ENCODE measurements at regions not wholly inside any gene's neighbourhood (a gene's known extent, or its start where the extent isn't known, plus 50 kb on each side); places are given as distances from the start of the nearest gene placed in this dataset.

- Histone ChIP-seq H3K27me3 (replicated peaks in 1 of 7) (peaks cover 0 to 42% (median 0%) of the 10 kb centered on the region in 7 donors), H3K27ac (no peak overlapping the region), H3K9me3 (peaks cover 0 to 6% (median 0%) of the 10 kb centered on the region in 8 donors), H3K36me3 (no peaks in the 10 kb centered on the region), H3K4me3 (no peak overlapping the region), H3K4me1 (no peaks in the 10 kb centered on the region)
- TF ChIP-seq POLR2A (IDR thresholded peaks at IDR 0.05) (no peak), POLR2AphosphoS5 (IDR thresholded peaks at IDR 0.05) (no peak)
- TF ChIP-seq, protein P1, sequence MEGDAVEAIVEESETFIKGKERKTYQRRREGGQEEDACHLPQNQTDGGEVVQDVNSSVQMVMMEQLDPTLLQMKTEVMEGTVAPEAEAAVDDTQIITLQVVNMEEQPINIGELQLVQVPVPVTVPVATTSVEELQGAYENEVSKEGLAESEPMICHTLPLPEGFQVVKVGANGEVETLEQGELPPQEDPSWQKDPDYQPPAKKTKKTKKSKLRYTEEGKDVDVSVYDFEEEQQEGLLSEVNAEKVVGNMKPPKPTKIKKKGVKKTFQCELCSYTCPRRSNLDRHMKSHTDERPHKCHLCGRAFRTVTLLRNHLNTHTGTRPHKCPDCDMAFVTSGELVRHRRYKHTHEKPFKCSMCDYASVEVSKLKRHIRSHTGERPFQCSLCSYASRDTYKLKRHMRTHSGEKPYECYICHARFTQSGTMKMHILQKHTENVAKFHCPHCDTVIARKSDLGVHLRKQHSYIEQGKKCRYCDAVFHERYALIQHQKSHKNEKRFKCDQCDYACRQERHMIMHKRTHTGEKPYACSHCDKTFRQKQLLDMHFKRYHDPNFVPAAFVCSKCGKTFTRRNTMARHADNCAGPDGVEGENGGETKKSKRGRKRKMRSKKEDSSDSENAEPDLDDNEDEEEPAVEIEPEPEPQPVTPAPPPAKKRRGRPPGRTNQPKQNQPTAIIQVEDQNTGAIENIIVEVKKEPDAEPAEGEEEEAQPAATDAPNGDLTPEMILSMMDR (IDR thresholded peaks at IDR 0.05 in 8 of 11, conservative IDR thresholded peaks at IDR 0.05 in 3 of 11): no peak
- intact Hi-C loops (cut with DNase I; ENCODE audit: low total_unique reads): no loop called here
- WGBS, 5 donors: 55 to 75% (median 70%) methylated on average over 3 to 6 of the region's 6 CpGs
- DNase-seq: no peak
Observed at GRCh38 chr22:49251371-49251770, 576.3 kb downstream of the BRD1 start.

DNA sequence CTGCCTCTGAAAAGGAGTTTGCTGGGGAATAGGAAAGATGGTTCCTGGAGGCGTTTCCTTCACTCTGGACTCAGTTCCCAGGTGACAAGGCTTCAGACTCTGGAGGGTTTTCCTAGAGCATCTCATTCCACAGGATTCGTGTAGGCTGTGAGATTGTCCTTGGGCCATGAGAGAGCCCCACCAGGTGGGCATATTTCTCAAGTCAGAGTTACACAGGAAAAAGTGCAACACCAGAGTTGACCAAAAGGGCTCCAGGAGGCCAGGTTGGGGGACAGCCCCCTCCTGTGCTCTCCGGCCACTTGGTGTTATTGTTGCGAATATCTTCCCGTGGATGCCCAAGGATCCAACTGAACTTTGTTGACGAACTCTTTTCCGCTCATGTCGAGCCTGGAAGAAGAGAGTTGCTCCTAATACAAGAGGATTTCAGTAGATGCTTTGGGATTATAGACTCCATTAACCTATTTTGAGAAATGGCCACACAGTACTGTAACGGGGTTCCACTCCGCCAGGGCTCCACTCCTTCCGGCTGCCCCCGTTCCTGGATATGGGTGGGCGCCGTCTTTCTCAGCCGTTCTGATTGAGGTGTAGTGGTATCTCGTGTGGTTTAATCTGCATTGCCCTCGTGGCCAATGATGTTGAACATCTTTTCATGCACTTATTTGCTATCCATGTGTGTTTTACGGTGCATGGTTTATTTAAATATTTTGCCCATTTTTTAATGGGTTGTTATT lies 580.3 kb downstream of the BRD1 start:
- Histone ChIP-seq H3K4me3 (no peak overlapping the region), H3K27me3 (replicated peaks in 1 of 7) (peaks cover 0 to 20% (median 0%) of the 10 kb centered on the region in 7 donors), H3K4me1 (no peaks in the 10 kb centered on the region), H3K36me3 (no peaks in the 10 kb centered on the region), H3K27ac (no peak overlapping the region), H3K9me3 (no peaks in the 10 kb centered on the region)
- intact Hi-C loops (cut with DNase I; ENCODE audit: low total_unique reads): no loop called here
- 80 to 89% (median 87%) methylated on average over 18 of the region's 18 CpGs for WGBS, 5 donors
- DNase-seq: no peak
- TF ChIP-seq POLR2A (IDR thresholded peaks at IDR 0.05) (no peak), POLR2AphosphoS5 (IDR thresholded peaks at IDR 0.05) (no peak)
- TF ChIP-seq, protein P1 (IDR thresholded peaks at IDR 0.05 in 8 of 11, conservative IDR thresholded peaks at IDR 0.05 in 3 of 11): no peak

- Histone ChIP-seq H3K4me1 (no peaks in the 10 kb centered on the region), H3K27ac (no peak overlapping the region), H3K27me3 (replicated peaks in 1 of 7) (peaks cover 0 to 20% (median 0%) of the 10 kb centered on the region in 7 donors), H3K9me3 (no peaks in the 10 kb centered on the region), H3K36me3 (no peaks in the 10 kb centered on the region), H3K4me3 (no peak overlapping the region)
- no peak for DNase-seq
- intact Hi-C loops (cut with DNase I; ENCODE audit: low total_unique reads): no loop called here
- 87 to 95% (median 91%) methylated on average over 14 to 16 of the region's 16 CpGs for WGBS, 5 donors
- TF ChIP-seq POLR2AphosphoS5 (IDR thresholded peaks at IDR 0.05): no peak
- no peak for TF ChIP-seq POLR2A (IDR thresholded peaks at IDR 0.05)
- TF ChIP-seq, protein P1 (IDR thresholded peaks at IDR 0.05 in 8 of 11, conservative IDR thresholded peaks at IDR 0.05 in 3 of 11): no peak
Observed at GRCh38 chr22:49244466-49245420, 582.9 kb downstream of the BRD1 start.

- Histone ChIP-seq H3K4me1 (no peaks in the 10 kb centered on the region), H3K4me3 (no peak overlapping the region), H3K9me3 (no peaks in the 10 kb centered on the region), H3K36me3 (no peaks in the 10 kb centered on the region), H3K27me3 (replicated peaks in 1 of 7) (peaks cover 0 to 28% (median 0%) of the 10 kb centered on the region in 7 donors), H3K27ac (no peak overlapping the region)
- 82 to 90% (median 87%) methylated on average over 7 of the region's 7 CpGs; no CpG with 5 or more reads in 1 of the 5 donors for WGBS, 5 donors
- peak; percentile 38 for DNase-seq
- intact Hi-C loops (cut with DNase I; ENCODE audit: low total_unique reads): no loop called here
- TF ChIP-seq POLR2AphosphoS5 (IDR thresholded peaks at IDR 0.05) (no peak), POLR2A (IDR thresholded peaks at IDR 0.05) (no peak)
- TF ChIP-seq, protein P1 (IDR thresholded peaks at IDR 0.05 in 8 of 11, conservative IDR thresholded peaks at IDR 0.05 in 3 of 11): no peak
Observed at GRCh38 chr22:49243965-49244364, 583.7 kb downstream of the BRD1 start.

Measured in spleen (tissue), 11 donors.